ENCODE measurements at regions not wholly inside any gene's neighbourhood (a gene's known extent, or its start where the extent isn't known, plus 50 kb on each side); places are given as distances from the start of the nearest gene placed in this dataset.

- DNase-seq: no peak
Observed at GRCh38 chr5:14090755-14091154, 52.4 kb upstream of the TRIO start.

DNA sequence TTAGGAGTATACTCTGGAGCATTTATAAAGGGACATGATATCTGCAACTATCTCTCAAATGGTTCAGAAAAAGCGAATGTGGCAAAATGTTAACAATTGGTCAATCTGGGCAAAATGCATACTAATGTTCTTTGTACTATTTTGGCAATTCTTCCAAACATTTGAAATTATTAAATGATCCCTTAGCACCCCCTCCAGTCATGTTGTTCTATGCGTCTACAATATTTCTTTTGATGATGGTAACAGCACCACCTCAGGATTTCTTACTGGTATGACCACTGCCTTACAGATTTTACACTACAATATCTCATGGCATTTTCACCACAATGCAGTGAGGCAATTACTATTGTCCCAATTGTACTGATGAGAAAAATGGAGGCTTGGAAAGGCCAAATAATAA is 52.9 kb upstream of the TRIO start:
- DNase-seq: no peak

DNA sequence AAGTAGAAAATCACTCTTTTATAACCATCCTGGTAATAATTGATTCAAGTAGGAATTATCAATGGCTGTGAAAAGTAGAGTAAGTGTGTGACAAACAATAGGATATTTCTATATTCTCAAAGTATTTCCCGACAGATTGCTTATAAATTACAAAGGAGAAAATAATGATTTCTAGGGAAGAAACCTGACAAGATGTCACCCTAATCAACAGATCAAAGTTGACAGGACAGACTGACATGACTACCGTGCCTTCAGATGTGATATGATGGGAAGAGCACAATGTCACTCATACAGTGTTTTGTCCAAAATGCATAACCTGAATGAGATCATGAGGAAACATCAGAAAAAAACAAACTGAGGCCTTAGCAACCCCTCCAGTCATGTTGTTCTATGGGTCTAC is 53.9 kb upstream of the TRIO start:
- DNase-seq: no peak

DNA sequence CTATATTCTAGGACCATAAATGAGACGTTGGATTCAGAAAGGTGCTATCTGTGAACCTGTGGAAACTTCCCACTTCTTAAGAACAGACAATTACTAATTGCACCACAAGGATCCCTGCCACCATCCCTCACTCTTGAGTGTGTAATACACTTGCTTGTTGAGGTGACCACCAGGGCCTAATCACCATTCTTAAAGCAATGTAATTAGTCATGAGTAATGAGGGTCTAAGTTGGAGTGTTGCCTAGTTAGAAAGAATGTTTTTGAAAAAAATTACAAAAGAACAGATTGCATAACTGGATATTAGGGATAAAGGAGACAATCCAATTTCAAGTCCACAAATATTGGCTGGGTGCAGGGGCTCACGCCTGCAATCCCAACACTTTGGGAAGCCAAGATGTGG is 56.9 kb upstream of the TRIO start:
- DNase-seq: no peak

DNA sequence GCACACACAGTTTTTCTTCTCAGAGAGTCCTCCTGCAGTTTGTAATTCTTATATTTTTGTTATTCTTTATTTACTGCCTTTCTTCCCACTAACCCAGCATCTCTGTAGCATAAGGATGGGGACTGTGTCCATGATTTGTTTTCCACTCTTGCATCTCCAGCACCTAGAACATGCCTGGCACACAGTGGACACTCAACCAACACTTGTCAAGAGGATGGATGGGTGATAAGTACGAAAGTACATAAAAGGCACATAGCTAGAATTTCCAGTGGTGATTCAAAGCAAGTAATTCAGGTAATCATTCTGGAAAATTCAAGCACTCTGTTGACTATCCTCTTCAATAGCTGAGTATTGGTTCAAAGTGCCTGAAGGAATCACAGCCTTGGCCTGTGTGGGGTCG is 60.2 kb upstream of the TRIO start:
- no peak for DNase-seq

DNA sequence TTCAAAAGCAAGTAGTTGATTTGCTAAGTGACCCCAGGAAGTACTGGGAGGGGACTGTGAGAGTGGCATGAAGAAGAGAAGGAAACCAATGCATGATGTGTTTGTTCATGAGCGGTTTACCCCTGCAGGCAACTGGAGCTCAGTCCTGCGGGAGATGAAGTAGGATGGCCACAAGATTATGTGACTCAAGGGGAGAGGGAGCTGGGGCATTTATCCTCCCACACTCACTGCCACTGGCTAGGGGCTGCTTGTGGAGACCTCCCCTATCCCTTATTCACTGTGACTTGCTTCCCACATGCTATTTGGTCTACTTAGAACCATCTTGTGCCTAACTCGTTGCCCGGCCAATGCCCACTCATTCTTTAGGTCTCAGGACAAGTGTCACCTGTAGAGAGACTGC is 60.6 kb upstream of the TRIO start:
- DNase-seq: no peak

- DNase-seq: no peak
Observed at GRCh38 chr5:14081791-14082190, 61.4 kb upstream of the TRIO start.

GRCh38 chr5:14078716-14079115 is 64.4 kb upstream of the TRIO start:
- DNase-seq: no peak

DNA sequence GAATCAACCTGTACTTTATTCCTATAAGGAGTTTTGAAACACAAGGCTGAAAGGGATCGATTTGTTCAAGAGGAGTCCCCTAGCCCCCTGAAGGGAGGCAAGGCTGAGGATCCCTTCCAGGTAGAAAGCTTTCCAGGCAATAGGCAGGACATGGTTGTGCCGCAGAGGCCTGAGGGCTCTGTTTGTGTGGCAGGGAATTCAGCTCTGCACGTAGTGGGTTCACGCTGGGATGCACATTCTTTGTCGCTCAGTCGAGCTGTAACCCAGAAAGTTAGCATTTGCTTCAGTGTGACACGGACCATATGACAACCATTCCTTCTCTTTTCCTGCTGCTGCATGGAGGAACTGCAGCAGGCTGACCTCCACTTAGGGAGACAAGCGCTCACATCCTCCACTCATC is 65.6 kb upstream of the TRIO start:
- no peak for DNase-seq

- DNase-seq: no peak
Observed at GRCh38 chr5:14076561-14076960, 66.6 kb upstream of the TRIO start.

- no peak for DNase-seq
Observed at GRCh38 chr5:14075937-14076336, 67.2 kb upstream of the TRIO start.

GRCh38 chr5:14071433-14071832 is 71.7 kb upstream of the TRIO start:
- DNase-seq: no peak

DNA sequence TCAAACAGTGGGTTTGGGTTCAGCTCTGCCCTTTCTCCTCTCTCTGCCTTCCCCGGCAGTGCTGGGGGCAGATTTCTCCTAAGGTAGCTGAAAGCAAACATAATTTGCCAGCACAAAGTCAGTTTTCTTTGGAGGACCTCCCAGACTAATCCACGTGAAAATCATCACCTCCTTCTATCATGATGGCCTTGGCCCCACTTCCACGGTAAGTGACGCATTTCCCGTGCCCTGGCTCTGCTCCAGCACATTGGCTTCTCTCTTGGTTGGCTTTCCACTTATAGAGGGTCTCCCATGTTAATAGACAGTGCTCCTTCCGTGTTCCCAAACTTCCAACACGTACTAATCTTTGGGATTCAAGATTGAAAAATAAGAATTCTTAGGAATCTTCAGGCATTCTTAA is 74.1 kb upstream of the TRIO start:
- no peak for DNase-seq

GRCh38 chr5:14068136-14068535 is 75.0 kb upstream of the TRIO start:
- no peak for DNase-seq

DNA sequence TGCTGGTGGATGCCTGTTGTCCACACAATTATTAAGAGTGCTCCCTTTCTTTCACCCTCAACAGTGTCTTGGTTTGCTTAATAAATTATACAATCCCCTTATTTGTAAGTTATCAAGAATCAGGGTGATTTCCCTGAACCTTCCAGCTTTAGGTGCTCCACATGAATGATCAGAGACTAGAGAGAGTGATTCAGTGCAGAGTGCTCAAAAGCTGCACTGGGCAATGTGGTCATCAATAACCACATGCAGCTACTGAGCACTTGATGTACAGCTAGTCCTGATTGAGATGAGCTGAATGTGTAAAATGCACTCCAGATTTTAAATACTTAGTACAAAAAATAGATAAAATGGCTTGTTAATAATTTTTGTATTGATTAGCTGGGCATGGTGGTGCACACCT is 76.8 kb upstream of the TRIO start:
- DNase-seq: no peak

- DNase-seq: no peak
Observed at GRCh38 chr5:14064841-14065240, 78.3 kb upstream of the TRIO start.

DNA sequence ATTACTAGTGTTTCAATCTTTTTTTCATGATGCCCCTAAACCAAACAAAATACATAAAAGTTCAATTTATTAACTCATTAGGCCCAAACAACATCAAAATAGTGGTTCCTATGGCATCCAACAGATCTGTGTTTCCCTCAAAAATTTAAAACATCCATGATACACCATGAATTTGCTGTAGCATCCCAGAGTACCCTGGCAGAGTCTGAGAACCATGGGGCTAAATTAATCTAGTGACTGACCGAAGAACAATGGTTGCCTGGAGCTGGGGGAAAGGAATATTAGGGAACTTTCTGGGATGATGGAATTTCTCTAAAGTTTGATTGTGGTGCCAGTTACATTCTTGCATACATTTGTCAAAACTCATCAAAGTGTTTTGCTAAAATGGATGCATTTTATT is 79.5 kb upstream of the TRIO start:
- no peak for DNase-seq

DNA sequence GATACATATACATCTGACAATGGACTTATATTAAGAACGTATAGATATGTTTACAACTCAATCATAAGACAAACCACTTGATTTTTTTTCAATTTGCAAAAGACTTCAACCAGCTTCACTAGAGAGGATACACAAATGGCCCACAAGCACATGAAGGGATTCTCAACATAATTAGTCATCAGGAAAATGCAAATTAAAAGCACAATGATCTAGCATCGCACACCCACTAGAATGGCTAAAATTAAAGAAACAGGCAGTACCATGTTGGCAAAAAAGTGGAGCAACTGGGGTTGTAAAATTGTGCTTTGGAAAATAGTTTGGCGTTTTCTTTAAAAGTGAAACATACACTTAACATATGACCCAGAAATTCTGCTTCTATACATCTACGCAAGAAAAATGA is 80.0 kb upstream of the TRIO start:
- no peak for DNase-seq

- DNase-seq: no peak
Observed at GRCh38 chr5:14062178-14062577, 81.0 kb upstream of the TRIO start.

- DNase-seq: no peak
Observed at GRCh38 chr5:14061106-14061505, 82.0 kb upstream of the TRIO start.

GRCh38 chr5:14060218-14060617 is 82.9 kb upstream of the TRIO start:
- no peak for DNase-seq

DNA sequence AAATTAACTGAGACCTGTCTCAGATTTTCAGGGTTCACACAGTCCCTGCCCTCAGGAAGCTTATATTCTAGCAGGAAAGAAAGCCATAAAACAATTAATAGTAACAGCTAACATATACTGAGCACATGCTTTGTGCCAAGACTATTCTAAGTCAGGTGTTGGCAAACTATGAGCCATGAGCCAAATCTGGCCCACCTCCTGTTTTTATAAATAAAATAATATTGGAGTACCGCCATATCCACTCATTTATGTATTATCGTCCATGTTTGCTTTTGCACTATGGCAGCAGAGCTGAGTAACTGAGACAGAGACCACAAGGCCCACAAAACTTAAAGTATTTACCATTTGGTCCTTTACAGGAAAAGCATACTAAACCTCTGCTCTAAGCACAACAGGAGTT is 83.3 kb upstream of the TRIO start:
- DNase-seq: no peak

DNA sequence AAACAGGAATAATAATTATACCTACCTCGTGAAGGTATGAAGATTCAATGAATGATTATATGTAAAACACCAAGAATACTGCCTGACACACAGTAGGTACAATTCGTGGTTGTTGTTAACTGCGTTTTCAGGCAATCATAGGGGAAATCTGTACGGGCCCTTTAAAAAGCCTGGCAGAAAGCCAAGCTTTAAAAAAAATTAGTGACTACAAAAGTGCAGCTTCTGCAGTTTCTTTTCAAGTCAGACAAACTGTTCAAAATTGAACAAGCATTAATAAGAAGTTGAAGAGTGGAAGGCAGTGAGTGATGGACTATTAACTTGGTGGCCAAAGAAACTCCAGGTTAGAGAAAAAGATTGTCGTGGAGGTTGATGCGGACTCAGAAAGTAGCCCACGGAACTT is 85.9 kb upstream of the TRIO start:
- no peak for DNase-seq

- DNase-seq: no peak
Observed at GRCh38 chr5:14056039-14056438, 87.1 kb upstream of the TRIO start.
